PFSK-1 (cell line): ENCODE measurements at regions not wholly inside any gene's neighbourhood (a gene's known extent, or its start where the extent isn't known, plus 50 kb on each side); places are given as distances from the start of the nearest gene placed in this dataset.

Experiments
- FOXP2 ChIP-seq: optimal IDR thresholded peaks from 2 replicates; pipeline ENCODE3; 2011; ENCODE audit warnings: borderline replicate concordance, control low read depth, inconsistent platforms; ENCODE audit not compliant: insufficient read depth; ENCODE audit errors: extremely low read length, extremely low read depth
- POLR2AphosphoS5 ChIP-seq: IDR thresholded peaks from 2 replicates; pipeline ENCODE4 v1.6.1; 2012; ENCODE audit warnings: low read depth, mild to moderate bottlenecking, control low read depth, low read length, moderate library complexity
- SIN3A ChIP-seq: IDR thresholded peaks from 2 replicates; pipeline ENCODE4 v1.6.1; 2012; ENCODE audit warnings: mild to moderate bottlenecking, low read length, moderate library complexity, borderline replicate concordance; ENCODE audit not compliant: insufficient read depth
- TAF1 ChIP-seq: IDR thresholded peaks from 2 replicates; pipeline ENCODE4 v1.6.1; 2012; ENCODE audit warnings: low read length, control low read depth, borderline replicate concordance; ENCODE audit not compliant: insufficient read depth
- TF ChIP-seq, protein P1 (sequence below), 2 experiments: IDR thresholded peaks; 2 replicates each; pipeline versions ENCODE4 v1.6.1 to v1.8.0; 2011 to 2012; ENCODE audit warnings: low read depth in 2 of 2, low read length in 2 of 2, control low read depth in 1 of 2, inconsistent platforms in 1 of 2, mild to moderate bottlenecking in 1 of 2, moderate library complexity in 1 of 2; ENCODE audit not compliant: insufficient read depth in 1 of 2

- TF ChIP-seq SIN3A = no peak
These were observed 216.8 kb upstream of the MTPN start for GRCh38 chr7:136193940-136194339.

- no peak for TF ChIP-seq POLR2AphosphoS5
- TF ChIP-seq SIN3A = no peak
- TF ChIP-seq TAF1 = no peak
- no peak for TF ChIP-seq FOXP2
- TF ChIP-seq, protein P1, sequence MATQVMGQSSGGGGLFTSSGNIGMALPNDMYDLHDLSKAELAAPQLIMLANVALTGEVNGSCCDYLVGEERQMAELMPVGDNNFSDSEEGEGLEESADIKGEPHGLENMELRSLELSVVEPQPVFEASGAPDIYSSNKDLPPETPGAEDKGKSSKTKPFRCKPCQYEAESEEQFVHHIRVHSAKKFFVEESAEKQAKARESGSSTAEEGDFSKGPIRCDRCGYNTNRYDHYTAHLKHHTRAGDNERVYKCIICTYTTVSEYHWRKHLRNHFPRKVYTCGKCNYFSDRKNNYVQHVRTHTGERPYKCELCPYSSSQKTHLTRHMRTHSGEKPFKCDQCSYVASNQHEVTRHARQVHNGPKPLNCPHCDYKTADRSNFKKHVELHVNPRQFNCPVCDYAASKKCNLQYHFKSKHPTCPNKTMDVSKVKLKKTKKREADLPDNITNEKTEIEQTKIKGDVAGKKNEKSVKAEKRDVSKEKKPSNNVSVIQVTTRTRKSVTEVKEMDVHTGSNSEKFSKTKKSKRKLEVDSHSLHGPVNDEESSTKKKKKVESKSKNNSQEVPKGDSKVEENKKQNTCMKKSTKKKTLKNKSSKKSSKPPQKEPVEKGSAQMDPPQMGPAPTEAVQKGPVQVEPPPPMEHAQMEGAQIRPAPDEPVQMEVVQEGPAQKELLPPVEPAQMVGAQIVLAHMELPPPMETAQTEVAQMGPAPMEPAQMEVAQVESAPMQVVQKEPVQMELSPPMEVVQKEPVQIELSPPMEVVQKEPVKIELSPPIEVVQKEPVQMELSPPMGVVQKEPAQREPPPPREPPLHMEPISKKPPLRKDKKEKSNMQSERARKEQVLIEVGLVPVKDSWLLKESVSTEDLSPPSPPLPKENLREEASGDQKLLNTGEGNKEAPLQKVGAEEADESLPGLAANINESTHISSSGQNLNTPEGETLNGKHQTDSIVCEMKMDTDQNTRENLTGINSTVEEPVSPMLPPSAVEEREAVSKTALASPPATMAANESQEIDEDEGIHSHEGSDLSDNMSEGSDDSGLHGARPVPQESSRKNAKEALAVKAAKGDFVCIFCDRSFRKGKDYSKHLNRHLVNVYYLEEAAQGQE (IDR thresholded peaks at IDR 0.05; ENCODE audit: insufficient read depth in 1 of 2, low read depth in 2 of 2, low read length in 2 of 2) = no peak
These were observed 212.4 kb upstream of the MTPN start for GRCh38 chr7:136189506-136189998.

- TF ChIP-seq FOXP2 (no peak), TAF1 (no peak), POLR2AphosphoS5 (no peak), SIN3A (no peak)
- TF ChIP-seq, protein P1 (IDR thresholded peaks at IDR 0.05; ENCODE audit: insufficient read depth in 1 of 2, low read depth in 2 of 2, low read length in 2 of 2) = no peak
These were observed 209.1 kb upstream of the MTPN start for GRCh38 chr7:136186281-136186680.

- TF ChIP-seq POLR2AphosphoS5 (no peak), SIN3A (no peak), TAF1 (no peak), FOXP2 (no peak)
- TF ChIP-seq, protein P1 (IDR thresholded peaks at IDR 0.05; ENCODE audit: insufficient read depth in 1 of 2, low read depth in 2 of 2, low read length in 2 of 2) = no peak
These were observed 207.6 kb upstream of the MTPN start for GRCh38 chr7:136184719-136185118.

- TF ChIP-seq POLR2AphosphoS5 (no peak), SIN3A (no peak), FOXP2 (no peak), TAF1 (no peak)
- TF ChIP-seq, protein P1 (IDR thresholded peaks at IDR 0.05; ENCODE audit: insufficient read depth in 1 of 2, low read depth in 2 of 2, low read length in 2 of 2) = no peak
These were observed 206.8 kb upstream of the MTPN start for GRCh38 chr7:136183981-136184380.

DNA sequence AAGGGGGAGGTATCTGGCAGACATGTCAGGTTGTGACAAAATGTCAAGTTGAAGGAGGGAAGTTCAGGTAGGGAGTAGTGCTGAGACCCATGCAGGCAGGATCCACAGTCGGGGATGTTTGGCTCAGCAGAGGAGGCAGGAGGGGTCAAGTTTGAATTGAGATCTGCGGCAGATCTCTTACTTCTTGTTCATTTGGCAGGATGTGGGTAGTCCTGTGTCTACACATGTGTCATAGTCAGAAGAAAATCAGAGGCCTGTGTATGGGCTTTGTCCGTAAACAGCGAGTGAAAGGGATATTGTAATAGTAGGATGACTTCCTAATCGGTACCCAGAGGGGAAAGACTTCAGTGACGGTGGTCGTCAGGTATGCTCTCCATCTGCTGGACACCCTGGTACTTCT lies 203.8 kb upstream of the MTPN start:
- TF ChIP-seq, protein P1 (IDR thresholded peaks at IDR 0.05; ENCODE audit: insufficient read depth in 1 of 2, low read depth in 2 of 2, low read length in 2 of 2) = no peak
- TF ChIP-seq POLR2AphosphoS5 = no peak
- no peak for TF ChIP-seq SIN3A
- TF ChIP-seq TAF1 = no peak
- TF ChIP-seq FOXP2 = no peak
